Effector CD4-positive, alpha-beta T cell (primary cell): ENCODE measurements at regions not wholly inside any gene's neighbourhood (a gene's known extent, or its start where the extent isn't known, plus 50 kb on each side); places are given as distances from the start of the nearest gene placed in this dataset.
"Not testable (repeated sequence)": the region's sequence is repeated elsewhere in the genome, so short reads cannot be mapped to it uniquely, and the experiment has no call there.

Source experiments
- DNase-seq: peaks from one replicate; pipeline ENCODE4 v3.0.0-alpha.2; 2020

- no peak for DNase-seq
Observed at GRCh38 chr13:95391362-95391761, 90.1 kb upstream of the ABCC4 start.

GRCh38 chr13:95391785-95392184 is 90.5 kb upstream of the ABCC4 start:
- no peak for DNase-seq

DNA sequence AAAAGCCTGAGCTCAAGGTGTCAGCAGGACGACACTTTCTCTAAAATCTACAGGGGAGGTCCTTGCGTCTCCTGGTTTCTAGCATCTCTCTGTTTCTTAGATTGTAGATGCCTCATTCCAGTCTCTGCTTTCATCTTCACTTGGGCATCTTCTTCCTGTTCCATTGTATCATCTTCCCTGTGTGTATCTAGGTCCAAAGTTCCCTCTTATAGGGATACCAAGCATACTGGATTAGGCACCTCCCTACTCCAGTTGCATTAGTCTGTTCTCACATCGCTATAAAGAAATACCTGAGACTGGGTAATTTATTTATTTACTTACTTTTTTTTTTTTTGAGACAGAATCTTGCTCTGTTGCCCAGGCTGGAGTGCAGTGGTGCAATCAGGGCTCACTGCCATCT is 91.3 kb upstream of the ABCC4 start:
- no peak for DNase-seq

DNA sequence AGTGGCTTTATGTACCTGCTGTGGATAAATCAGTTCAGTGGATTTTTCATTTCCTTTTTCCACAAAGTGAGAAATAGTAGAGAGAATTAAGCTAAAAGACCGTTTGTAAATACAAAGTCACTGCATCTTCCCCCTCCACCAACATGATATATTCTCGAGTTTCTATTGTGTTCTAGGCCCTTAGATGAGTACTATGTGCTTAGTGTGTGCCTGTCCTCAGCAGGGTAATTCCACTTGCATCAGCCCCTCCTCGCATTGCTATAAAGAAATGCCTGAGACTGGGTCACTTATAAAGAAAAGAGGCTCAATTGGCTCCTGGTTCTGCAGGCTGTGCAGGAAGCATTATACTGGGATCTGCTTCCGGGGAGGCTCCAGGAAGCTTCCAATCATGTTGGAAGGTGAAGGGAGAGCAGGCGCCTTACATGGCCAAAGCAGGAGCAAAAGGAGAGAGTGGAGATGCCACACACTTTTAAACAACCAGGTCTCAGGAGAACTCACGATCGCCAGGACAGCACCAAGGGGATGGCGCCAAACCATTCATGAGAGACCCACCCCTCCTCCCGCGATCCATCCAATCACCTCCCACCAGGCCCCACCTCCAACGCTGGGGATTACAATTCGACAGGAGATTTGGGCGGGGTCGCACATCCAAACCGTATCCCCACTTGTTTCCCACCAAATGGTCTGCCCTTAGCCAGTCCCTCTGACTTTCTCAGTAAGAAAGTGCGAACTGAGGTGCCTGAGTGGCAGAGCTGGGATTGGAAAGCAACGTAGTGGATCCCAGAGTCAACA is 102.3 kb upstream of the ABCC4 start:
- DNase-seq = no peak

DNA sequence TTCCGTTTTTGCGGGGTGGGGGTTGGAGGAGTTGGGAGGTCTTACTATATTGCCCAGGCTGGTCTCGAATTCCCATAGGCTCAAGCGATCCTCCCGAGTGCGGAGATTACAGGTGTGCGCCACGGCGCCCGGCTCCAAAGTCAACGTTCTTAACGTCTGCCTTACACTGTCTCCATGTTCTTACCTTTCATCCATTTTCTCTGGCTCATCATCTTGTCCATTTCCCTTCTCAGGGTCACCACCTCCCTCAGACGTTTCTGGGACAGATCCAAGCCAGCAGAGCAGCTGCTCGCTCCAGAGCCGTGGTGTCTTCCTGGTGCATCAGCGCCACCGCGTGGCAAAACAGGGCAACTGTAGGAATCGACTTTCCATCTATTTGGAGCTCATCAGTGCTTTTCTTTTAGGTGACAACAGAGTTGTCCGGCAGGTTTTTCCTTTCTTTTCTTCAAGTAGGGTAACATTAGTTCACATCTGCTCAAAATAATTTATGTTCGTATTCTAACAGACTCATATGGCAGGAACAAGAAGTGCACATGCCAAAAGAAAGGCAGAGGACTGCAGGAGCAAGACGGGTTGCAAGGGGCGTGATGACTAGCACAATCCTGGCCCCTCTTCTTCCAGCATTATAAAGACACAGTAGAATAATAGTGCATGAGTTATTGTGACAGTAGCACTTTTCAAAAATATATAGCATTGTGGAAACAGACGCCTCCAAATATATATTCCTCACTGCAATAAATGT is 103.1 kb upstream of the ABCC4 start:
- DNase-seq = peak; percentile 66

- no peak for DNase-seq
Observed at GRCh38 chr13:95406176-95406575, 104.9 kb upstream of the ABCC4 start.

DNA sequence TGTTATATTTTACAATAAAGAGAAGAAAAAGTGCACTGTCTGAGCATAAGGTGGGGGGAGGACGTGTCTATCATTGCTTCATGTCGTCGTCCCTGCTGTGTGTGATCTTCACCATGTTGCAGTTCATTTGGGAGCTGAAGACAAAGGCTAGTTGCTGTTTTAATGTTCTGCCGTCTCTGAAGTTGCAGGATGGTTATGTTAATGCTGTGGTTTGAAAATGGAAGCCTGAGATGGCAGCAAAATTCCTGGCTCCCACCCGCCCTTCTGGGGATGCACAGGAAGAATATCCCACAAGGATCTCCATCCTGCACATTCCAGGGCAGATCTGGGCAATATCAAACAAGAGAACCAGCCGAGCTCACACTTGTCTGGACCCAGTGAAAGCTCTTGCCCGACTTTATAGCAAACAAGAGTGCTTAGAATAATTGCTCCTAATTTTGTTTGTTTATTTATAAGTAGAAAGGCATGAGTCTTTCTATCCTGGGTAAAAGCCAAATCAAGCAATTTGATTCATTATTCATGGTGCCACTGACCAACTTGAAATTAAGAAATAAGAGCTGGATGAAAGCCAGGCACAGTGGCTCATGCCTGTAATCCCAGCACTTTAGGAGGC is 110.3 kb upstream of the ABCC4 start:
- DNase-seq = no peak

- no peak for DNase-seq
Observed at GRCh38 chr13:95418946-95419345, 117.7 kb upstream of the ABCC4 start.

DNA sequence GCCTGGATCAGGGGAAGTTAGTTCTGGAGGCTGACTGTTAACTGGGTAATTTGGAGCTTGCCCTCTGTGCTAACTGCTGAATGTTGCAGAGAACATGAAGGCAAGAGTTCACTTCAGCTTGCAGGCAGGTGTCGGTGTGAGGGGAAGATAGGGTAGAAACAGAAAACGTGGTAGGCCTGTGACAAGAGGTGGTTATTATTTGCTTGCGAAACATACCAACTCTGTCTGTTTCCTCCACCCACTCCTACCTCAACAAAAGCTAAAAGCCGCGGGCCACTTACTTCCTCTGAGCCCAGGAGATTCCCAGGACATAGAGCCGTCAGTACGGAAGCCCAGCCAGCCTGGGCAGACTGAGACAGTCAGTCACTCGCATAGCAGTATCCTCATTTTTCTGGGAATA is 119.2 kb upstream of the ABCC4 start:
- DNase-seq = no peak

DNA sequence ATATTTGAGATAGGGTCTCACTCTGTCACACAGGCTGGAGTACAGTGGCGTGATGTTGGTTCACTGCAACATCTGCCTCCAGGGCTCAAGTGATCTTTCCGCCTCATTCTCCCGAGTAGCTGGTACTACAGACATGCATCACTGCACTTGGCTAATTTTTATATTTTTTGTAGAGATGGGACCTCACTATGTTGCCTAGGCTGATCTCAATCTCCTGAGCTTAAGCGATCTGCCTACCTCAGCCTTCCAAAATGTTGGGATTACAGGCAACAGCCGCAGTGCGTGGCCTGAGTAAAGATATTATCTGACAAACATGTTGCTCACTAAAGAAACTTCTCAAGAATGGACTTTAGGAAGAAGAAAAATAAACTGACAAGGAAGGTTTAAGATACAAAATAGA is 125.4 kb upstream of the ABCC4 start:
- no peak for DNase-seq

- DNase-seq = not testable (repeated sequence)
Observed at GRCh38 chr13:95430525-95430924, 122.0 kb upstream of the CLDN10 start.

DNA sequence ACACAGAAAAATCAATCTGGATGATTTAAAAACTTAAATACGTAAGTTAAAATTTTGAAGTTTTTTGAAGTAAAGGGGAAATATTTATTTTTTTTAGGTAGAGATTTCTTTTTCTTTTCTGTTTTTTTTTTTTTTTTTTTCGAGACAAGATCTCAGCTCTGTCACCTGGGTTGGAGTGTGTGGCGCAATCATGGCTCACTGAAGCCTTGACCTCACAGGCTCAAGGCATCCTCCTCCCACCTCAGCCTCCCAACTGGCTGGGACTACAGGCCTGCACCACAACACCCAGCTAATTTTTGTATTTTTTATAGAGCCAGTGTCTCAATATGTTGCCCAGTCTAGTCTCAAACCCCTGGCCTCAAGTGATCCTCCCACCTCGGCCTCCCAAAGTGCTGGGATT is 120.4 kb upstream of the CLDN10 start:
- DNase-seq = no peak

- DNase-seq = no peak
Observed at GRCh38 chr13:95433537-95433936, 119.0 kb upstream of the CLDN10 start.

DNA sequence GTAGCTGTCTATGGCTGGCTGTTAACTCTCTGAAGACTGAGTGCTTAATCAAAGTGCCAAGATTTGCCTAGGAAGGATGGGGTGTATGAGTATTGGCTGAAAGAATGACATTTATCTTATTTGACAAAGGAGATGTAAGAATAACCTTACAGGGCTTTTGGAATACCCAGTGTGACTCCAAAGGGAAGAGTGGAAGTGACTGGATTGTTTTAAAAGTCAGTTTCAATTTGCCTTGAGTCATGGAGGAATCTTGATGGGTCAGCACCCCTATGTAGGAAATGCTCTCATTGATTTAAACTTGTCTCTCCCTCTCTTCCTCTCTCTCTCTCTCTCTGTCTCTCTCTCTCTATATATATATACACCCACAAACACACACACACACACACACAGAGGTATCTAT is 118.4 kb upstream of the CLDN10 start:
- no peak for DNase-seq

- no peak for DNase-seq
Observed at GRCh38 chr13:95437561-95437960, 115.0 kb upstream of the CLDN10 start.

DNA sequence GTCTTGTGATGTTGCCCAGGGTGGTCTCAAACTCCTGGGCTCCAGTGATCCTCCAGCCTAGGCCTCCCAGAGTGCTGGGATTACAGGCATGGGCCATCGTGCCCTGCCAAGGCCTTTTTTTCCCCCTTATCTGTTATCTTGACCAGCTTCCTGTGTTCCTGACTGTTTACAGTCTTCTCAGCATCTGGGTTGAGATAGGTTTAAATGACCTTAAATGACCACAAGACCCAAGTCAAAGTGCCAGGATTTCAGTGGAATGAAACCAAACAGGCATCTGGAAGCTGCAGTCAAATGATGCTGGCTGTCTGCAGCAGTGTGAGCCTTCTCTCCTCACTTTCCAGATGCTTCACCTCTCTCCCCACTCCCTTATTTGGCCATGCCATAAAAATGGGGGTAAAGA is 114.2 kb upstream of the CLDN10 start:
- DNase-seq = no peak

- no peak for DNase-seq
Observed at GRCh38 chr13:95440441-95441088, 112.0 kb upstream of the CLDN10 start.

- no peak for DNase-seq
Observed at GRCh38 chr13:95441326-95441725, 111.2 kb upstream of the CLDN10 start.

- no peak for DNase-seq
Observed at GRCh38 chr13:95444006-95444730, 108.4 kb upstream of the CLDN10 start.

DNA sequence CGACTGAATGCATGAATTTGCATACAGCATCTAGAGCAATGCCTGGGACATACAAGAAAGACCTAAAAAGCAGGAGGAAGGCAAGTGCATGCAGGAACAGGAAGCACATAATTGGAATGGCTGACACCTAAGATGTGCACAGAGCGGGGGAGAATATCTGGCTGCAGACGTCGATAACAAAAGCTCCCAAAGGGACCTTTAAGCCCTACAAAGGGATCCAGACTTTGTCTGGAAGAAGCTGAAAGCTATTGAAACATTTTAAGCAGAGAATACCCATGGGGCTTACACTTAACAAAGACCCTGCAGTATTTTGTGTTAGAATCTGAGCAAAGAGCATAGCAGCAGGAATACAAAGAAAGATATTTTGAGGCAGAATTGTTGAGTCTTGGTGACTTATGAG is 107.4 kb upstream of the CLDN10 start:
- no peak for DNase-seq

GRCh38 chr13:95447814-95448213 is 104.7 kb upstream of the CLDN10 start:
- no peak for DNase-seq

GRCh38 chr13:95451656-95452055 is 100.9 kb upstream of the CLDN10 start:
- no peak for DNase-seq

- DNase-seq = no peak
Observed at GRCh38 chr13:95452375-95452774, 100.1 kb upstream of the CLDN10 start.
